Cortex of kidney (tissue), 1 donor: ENCODE measurements at regions not wholly inside any gene's neighbourhood (a gene's known extent, or its start where the extent isn't known, plus 50 kb on each side); places are given as distances from the start of the nearest gene placed in this dataset.
"Not testable (repeated sequence)": the region's sequence is repeated elsewhere in the genome, so short reads cannot be mapped to it uniquely, and the experiment has no call there.

Experiments
- DNase-seq: peaks from one replicate; lab custom pipeline; 2025; lab: John Stamatoyannopoulos, UW

- no peak for DNase-seq
Observed at GRCh38 chr14:98912655-98913054, 359.3 kb downstream of the BCL11B start.

GRCh38 chr14:98913967-98914650 is 357.9 kb downstream of the BCL11B start:
- no peak for DNase-seq

GRCh38 chr14:98914942-98915341 is 357.1 kb downstream of the BCL11B start:
- no peak for DNase-seq

DNA sequence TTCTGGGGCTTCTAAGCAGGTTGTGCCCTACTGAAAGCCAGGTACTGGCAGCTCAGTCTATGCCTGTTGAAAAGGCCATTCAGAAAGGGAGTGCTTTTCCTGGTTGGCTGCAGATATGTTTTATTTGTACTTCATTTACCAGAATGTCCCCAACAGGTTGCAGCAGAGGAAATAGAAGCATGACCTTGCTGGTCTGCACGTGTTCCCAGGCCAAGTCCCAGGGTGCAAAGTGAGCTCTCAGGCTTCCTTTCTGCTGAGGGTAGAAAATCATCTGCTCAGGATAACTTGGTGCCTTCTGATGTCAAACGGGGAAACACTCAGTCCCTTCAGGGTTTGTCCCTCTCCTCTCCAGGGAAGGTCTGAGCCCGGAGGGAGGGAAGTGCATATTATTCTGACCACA is 356.4 kb downstream of the BCL11B start:
- no peak for DNase-seq

DNA sequence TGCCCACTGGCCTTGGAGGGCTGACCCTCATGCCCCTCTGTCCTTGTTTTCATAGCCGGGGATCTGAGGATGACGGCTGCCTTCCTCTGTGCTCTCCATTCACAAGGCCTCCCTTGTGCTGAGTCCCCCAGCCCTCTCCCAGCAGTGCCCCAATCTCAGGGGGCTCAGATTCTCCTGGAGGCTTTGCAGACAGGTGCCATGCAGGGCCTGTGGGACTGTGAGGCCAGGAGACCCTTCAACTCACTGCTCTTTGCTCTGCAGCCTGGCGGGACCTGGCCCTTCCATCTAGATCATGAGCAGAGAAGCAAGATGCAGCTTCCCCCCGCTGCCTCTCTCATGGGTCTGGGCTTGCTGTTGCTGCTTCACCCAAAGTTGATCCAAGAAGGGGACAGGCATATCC is 356.0 kb downstream of the BCL11B start:
- DNase-seq, result no peak

DNA sequence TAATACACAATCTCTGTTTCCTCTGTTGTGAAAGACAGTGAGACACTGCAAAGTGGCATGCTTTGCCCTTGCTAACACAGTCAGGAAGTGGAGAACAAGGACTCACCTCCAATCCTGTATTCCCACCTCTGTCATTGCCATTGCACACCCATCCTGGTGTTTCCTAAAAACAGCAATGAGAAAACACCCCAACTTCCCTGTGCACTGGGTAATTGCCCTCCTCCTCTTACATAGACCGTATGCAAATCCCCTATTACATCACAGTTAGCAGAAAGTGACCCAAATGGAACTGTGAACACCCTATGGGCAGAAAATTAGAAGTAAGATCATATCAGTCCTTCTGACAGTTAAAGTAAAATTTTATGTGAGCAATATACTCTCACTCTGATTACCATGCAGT is 355.5 kb downstream of the BCL11B start:
- DNase-seq, result no peak

DNA sequence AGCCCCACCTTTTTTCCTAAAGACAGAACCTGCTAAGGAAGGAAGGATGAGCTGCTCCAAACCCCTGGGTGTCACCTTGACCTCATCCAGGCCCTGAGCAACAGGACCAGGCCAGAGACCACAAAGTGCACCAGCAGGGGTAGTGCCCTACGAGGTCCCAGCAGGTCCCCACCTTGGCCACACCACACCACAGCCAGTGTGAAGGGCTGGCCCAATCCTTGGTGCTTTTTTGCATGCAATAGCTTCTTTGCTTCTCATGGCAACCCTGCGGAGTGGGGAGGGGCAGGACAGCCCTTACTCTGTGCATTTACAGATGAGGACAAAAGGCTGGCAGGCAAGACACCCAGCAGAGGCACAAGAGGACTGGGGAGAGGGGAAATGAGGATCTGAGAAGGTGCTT is 352.6 kb downstream of the BCL11B start:
- no peak for DNase-seq

- DNase-seq, result not testable (repeated sequence)
Observed at GRCh38 chr14:98921306-98921705, 350.7 kb downstream of the BCL11B start.

DNA sequence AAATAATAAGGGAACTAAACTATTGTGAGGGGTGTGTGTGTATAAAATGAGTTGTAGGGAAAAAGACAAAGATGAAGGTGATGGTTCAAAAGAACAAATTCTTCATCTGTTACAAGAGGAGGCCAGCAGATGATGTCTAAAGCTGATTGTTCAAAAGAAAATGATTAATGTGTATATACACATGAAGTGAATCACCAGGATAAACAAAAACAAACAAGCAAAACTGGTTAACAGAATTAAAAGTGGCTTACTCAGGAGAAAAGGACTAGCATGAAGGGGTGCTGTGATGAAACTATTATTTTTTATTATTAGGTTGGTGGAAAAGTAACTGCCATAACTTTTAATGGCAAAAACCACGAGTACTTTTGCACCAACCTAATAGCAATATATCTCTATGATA is 348.4 kb downstream of the BCL11B start:
- DNase-seq, result no peak

DNA sequence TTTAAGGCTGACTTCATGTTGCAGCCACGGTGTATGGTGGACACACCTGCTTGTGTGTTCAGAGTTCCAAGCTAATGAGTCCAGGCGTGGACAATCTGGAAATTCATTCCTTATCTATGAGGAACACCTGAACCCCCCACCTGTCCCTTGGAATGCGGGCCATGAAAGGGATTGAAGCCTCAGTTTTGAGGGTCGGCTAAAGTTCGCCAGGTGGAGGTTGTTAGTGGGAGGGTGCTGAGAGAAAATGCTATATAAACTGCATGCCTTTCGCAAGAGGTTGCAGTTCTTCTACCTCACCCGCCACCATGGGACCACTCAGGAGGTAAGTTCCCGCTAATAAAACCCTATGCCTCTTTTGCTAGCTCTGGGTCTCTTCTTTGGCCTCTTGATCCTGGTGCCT is 348.0 kb downstream of the BCL11B start:
- no peak for DNase-seq

GRCh38 chr14:98925354-98926040 is 346.5 kb downstream of the BCL11B start:
- DNase-seq, result no peak

DNA sequence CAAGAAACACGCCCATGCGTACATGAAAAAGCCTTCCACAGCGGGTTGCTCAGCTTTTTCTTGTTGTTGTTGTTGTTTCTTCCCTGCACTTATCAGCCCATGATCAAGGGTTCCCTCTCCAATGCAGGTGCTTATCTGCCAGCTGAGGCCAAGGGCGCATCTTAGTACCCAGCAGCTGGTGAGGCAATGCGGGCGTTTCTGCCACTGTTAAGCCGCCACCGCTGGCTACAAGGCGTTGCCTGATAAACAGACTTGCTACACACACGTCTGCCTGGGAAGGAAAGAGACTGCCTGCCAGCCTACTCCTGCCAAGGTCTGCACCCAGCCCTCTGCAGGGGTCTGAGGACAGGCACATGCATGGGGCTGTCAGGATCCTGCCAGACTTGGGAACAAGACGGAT is 345.9 kb downstream of the BCL11B start:
- DNase-seq, result no peak

GRCh38 chr14:98926801-98927200 is 345.2 kb downstream of the BCL11B start:
- DNase-seq, result no peak

GRCh38 chr14:98927986-98928385 is 344.0 kb downstream of the BCL11B start:
- DNase-seq, result no peak

- no peak for DNase-seq
Observed at GRCh38 chr14:98928418-98928817, 343.6 kb downstream of the BCL11B start.

- DNase-seq, result no peak
Observed at GRCh38 chr14:98931126-98931525, 340.9 kb downstream of the BCL11B start.

GRCh38 chr14:98931911-98932310 is 340.1 kb downstream of the BCL11B start:
- no peak for DNase-seq

DNA sequence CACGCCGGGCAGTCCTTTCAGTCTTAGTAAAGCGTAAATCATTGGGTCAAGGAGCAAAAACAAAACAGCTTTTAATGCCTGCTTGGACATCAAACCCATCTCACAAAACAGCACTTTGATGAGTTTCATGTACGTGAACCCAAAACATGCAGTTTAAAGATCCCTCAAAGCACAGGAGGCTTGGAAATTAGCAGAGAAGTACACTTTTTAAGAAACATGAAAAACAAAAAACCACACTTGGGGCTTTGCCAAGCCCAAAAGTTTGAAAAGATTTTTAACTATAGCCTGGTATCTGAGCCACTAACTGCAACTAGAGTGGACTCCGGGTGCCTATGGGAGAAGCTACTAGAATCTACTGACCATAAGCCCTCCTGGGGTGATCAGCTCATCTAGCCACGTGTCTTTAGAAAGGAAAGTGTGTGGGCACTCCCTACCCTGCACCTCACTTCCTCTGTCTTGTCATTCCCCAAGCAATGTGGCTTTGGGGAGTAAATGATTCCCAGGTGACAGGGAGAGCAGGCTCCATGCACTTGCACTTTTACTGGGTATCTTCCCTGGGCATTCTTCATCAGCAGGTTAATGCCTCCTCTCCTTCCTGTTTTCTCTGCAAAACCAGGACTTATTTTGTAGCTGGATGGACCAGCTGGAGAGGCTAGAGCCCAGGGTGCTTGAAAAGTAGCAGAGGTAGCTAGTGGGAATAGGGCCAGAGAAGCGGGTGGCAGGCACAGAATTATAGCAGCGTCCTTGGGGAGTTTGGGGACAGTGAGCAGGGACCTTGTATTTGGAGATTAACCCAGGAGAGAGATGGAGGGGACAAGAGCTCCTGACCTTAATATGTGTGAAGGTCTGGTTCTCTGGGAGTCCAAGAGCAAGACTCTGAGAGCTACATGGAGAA is 339.3 kb downstream of the BCL11B start:
- DNase-seq, result no peak

- not testable (repeated sequence) for DNase-seq
Observed at GRCh38 chr14:98934569-98934968, 337.4 kb downstream of the BCL11B start.

GRCh38 chr14:98935921-98936320 is 336.1 kb downstream of the BCL11B start:
- no peak for DNase-seq

DNA sequence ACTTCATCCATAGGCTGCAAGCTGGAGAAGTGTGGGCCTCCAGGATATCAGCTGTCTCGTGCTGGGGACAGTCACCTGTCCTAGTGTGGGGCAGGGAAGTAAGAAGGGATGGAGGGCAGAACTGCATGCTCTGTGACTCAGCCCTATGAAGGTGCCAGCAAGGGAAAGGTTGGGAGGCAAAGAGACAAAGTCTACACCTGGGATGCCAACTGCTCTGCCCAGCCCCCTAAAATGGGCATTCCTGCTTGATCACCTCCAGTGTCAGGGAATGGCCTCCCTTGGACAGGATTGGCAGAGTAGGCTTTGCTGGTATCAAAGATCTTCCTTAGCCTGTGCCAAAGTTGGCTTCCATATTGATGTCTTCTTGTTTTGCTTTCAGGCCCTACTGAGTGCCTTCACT is 335.0 kb downstream of the BCL11B start:
- no peak for DNase-seq

- no peak for DNase-seq
Observed at GRCh38 chr14:98937712-98938505, 334.1 kb downstream of the BCL11B start.
